Endothelial cell of umbilical vein (primary cell): ENCODE measurements at regions not wholly inside any gene's neighbourhood (a gene's known extent, or its start where the extent isn't known, plus 50 kb on each side); places are given as distances from the start of the nearest gene placed in this dataset.

Experiments used
- BruUV-seq: library from RNA; stranded (reverse); fragments of 400-500 nt; replicated peaks from 2 replicates; lab custom pipeline; 2021; lab: Mats Ljungman, UMichigan
- CTCF ChIA-PET: fragments of 300-600, 350-600 bp; sonication (Branson Sonifier 250); formaldehyde crosslinking; loops from one replicate; lab custom pipeline; 2021; ENCODE audit warnings: antibody characterized with exemption, inconsistent platforms; lab: Charles Lee
- POLR2A ChIA-PET: fragments of 300-600, 350-600 bp; sonication (Branson Sonifier 250); formaldehyde crosslinking; loops from one replicate; lab custom pipeline; 2021; ENCODE audit warnings: antibody characterized with exemption, inconsistent platforms; lab: Charles Lee
- DNase-seq: peaks from one replicate; pipeline ENCODE4 v3.0.0-alpha.2; 2011; ENCODE audit warnings: low read depth, low spot score
- FAIRE-seq: peaks from 2 replicates; lab custom pipeline; 2011; peaks lifted over from hg19 to GRCh38; lab: Jason Lieb, UNC
- H2AFZ ChIP-seq: 2 replicates; pipeline ENCODE4 v1.6.0; 2012; ENCODE audit warnings: low read depth, low read length, control low read depth, inconsistent platforms
- H3K27ac ChIP-seq: 2 replicates; pipeline ENCODE4 v1.5.1; 2011; ENCODE audit warnings: low read depth, mild to moderate bottlenecking, control low read depth, low read length, moderate library complexity; ENCODE audit not compliant: insufficient read depth
- H3K27me3 ChIP-seq, 2 experiments: 2 replicates each; pipeline versions ENCODE4 v1.6.0 to v1.6.1; 2011; ENCODE audit warnings: low read length in 2 of 2, mixed read lengths in 1 of 2; ENCODE audit not compliant: control insufficient read depth in 2 of 2, insufficient read depth in 2 of 2
- H3K36me3 ChIP-seq, 2 experiments: 2 replicates in 1 of 2; 3 replicates in 1 of 2; pipeline ENCODE4 v1.5.1; 2011; ENCODE audit warnings: low read length in 2 of 2, mild to moderate bottlenecking in 1 of 2, moderate library complexity in 1 of 2; ENCODE audit not compliant: control insufficient read depth in 2 of 2, insufficient read depth in 2 of 2; ENCODE audit errors: extremely low read depth in 1 of 2
- H3K4me1 ChIP-seq: 3 replicates; pipeline ENCODE4 v1.5.1; 2011; ENCODE audit warnings: mild to moderate bottlenecking, low read length; ENCODE audit not compliant: control insufficient read depth, insufficient read depth; ENCODE audit errors: extremely low read depth
- H3K4me2 ChIP-seq: 2 replicates; pipeline ENCODE4 v1.6.1; 2011; ENCODE audit warnings: low read length, control low read depth, mixed read lengths; ENCODE audit not compliant: insufficient read depth
- H3K4me3 ChIP-seq, 3 experiments: fragments of 200-600 bp in 1 of 3; sonication (generic), shearing (Covaris generic) in 1 of 3; replicated peaks in 1 of 3; 2 replicates each; pipeline ENCODE4 v1.5.1; 2011 to 2016; ENCODE audit warnings: control low read depth in 3 of 3, low read length in 3 of 3, mild to moderate bottlenecking in 2 of 3, inconsistent platforms in 1 of 3, low read depth in 1 of 3, moderate library complexity in 1 of 3; ENCODE audit not compliant: insufficient read depth in 1 of 3
- H3K79me2 ChIP-seq: 2 replicates; pipeline ENCODE4 v1.6.0; 2012; ENCODE audit warnings: low read length, inconsistent platforms; ENCODE audit not compliant: control insufficient read depth, insufficient read depth
- H3K9ac ChIP-seq: replicated peaks from 2 replicates; pipeline ENCODE3; 2011; ENCODE audit warnings: low read length, control low read depth; ENCODE audit not compliant: insufficient read depth; ENCODE audit errors: extremely low read depth
- H3K9me1 ChIP-seq: replicated peaks from 3 replicates; pipeline ENCODE4 v1.6.0; 2011; ENCODE audit warnings: mild to moderate bottlenecking, low read length; ENCODE audit not compliant: control insufficient read depth, insufficient read depth; ENCODE audit errors: extremely low read depth
- H3K9me3 ChIP-seq: replicated peaks from 2 replicates; pipeline ENCODE4 v1.5.1; 2012; ENCODE audit warnings: low read length, inconsistent platforms; ENCODE audit not compliant: control insufficient read depth, insufficient read depth
- H4K20me1 ChIP-seq: replicated peaks from 2 replicates; pipeline ENCODE3; 2011; ENCODE audit warnings: mild to moderate bottlenecking, low read length; ENCODE audit not compliant: control insufficient read depth, insufficient read depth; ENCODE audit errors: extremely low read depth
- CTCF ChIP-seq, 2 donors: IDR thresholded peaks; 1 replicate in 1 of 2; 2 replicates in 1 of 2; pipeline ENCODE4 v1.5.1; 2011; ENCODE audit warnings: low read length in 2 of 2, mild to moderate bottlenecking in 2 of 2, moderate library complexity in 2 of 2, control low read depth in 1 of 2, inconsistent platforms in 1 of 2, low read depth in 1 of 2; ENCODE audit not compliant: insufficient read depth in 1 of 2; ENCODE audit errors: extremely low read depth in 1 of 2
- EZH2 ChIP-seq: IDR thresholded peaks from 2 replicates; pipeline ENCODE4 v1.6.1; 2012; ENCODE audit warnings: borderline replicate concordance, low read depth, mild to moderate bottlenecking, moderate library complexity, low read length, inconsistent platforms; ENCODE audit not compliant: severe bottlenecking
- FOS ChIP-seq: IDR thresholded peaks from 2 replicates; pipeline ENCODE4 v1.6.1; 2011; ENCODE audit warnings: mild to moderate bottlenecking, low read length, moderate library complexity, borderline replicate concordance; ENCODE audit not compliant: insufficient read depth
- GATA2 ChIP-seq: IDR thresholded peaks from 2 replicates; pipeline ENCODE4 v1.7.0; 2011; ENCODE audit warnings: low read depth, mild to moderate bottlenecking, moderate library complexity, mixed read lengths, low read length; ENCODE audit not compliant: insufficient read length, insufficient read depth
- JUN ChIP-seq: IDR thresholded peaks from 2 replicates; pipeline ENCODE4 v1.6.1; 2011; ENCODE audit warnings: borderline replicate concordance, low read depth; ENCODE audit not compliant: insufficient read length, insufficient read depth
- MAX ChIP-seq: IDR thresholded peaks from 2 replicates; pipeline ENCODE4 v1.6.1; 2011; ENCODE audit not compliant: insufficient read depth, insufficient read length
- MYC ChIP-seq: IDR thresholded peaks from one replicate; pipeline ENCODE4 v1.6.1; 2011; ENCODE audit warnings: mild to moderate bottlenecking, low read depth, low read length
- POLR2A ChIP-seq: IDR thresholded peaks from 2 replicates; pipeline ENCODE4 v1.6.1; 2012; ENCODE audit warnings: low read depth, mild to moderate bottlenecking, control low read depth, low read length
- POLR2AphosphoS5 ChIP-seq: IDR thresholded peaks from 2 replicates; pipeline ENCODE4 v1.6.1; 2012; ENCODE audit warnings: low read depth, mild to moderate bottlenecking, control low read depth, low read length, moderate library complexity; ENCODE audit not compliant: insufficient read depth
- dilution Hi-C: fragments of 300-500 bp; cut with MboI; formaldehyde crosslinking; loops from one replicate; pipeline ENCODE4 v1.15.0; 2019; ENCODE audit warnings: low sequenced_read_pairs; ENCODE audit not compliant: extremely low pct_ligation_motif_present
- intact Hi-C: fragments of 100-400 bp; cut with micrococcal nuclease; formaldehyde crosslinking; loops from one replicate; pipeline ENCODE4 v1.10.0; 2022

DNA sequence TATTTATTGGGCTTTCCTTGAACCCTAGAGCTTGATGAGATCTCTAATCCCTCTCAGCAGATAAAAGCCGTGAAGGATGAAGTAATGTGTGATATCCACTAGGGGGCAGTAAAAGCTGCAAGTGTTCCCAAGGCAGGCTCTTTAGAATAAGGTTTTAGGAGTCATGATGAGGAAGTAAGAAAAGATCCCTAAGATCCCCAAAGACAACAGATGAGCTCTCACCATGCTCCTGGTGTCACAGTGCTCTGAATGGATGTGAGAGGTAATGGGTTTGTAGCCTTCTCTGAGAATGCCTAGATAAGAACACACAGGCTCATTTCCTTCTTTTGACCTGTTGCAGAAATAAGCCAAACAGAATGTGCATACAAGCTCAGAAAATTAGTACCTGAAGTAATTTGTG is 70.4 kb upstream of the ITPRID1 start:
- FAIRE-seq: peak; percentile 76
- no peaks in the 10 kb centered on the region for H3K9me1 ChIP-seq
- no peaks in the 10 kb centered on the region for H3K9me3 ChIP-seq
- peaks cover 0 to 4% of the 10 kb centered on the region in 2 experiments for H3K27me3 ChIP-seq
- ChIA-PET POLR2A (no interaction called here), CTCF (interaction anchor here (0.5 to 2.0 kb wide), 51 partner anchors 10 to 904 kb away, joined by 3 to 25 read pairs (median 4); partner anchors contain the start of genes ITPRID1 and PPP1R17)
- dilution Hi-C loops (no loop called here), intact Hi-C loops (loop anchor here (1.0 to 2.0 kb wide), 5 partner anchors 45 to 761 kb away; no protein-coding TSS in a partner anchor)
- no peak overlapping the region for H3K4me3 ChIP-seq
- H4K20me1 ChIP-seq: no peaks in the 10 kb centered on the region
- no peak overlapping the region for H3K9ac ChIP-seq
- no TSS peak for BruUV-seq
- no peak overlapping the region for H3K27ac ChIP-seq
- DNase-seq: peak; percentile 48
- H3K4me1 ChIP-seq: no peaks in the 10 kb centered on the region
- H3K36me3 ChIP-seq: no peaks in the 10 kb centered on the region
- H3K4me2 ChIP-seq: no peak overlapping the region
- TF ChIP-seq MYC (no peak), CTCF (IDR thresholded peaks at IDR 0.05; ENCODE audit: extremely low read depth in 1 of 2, insufficient read depth in 1 of 2, low read depth in 1 of 2, low read length in 2 of 2) (peak; percentile 63 to 67), EZH2 (no peak), MAX (no peak)
- H2AFZ ChIP-seq: no peak overlapping the region
- H3K79me2 ChIP-seq: no peaks in the 10 kb centered on the region

- no peak overlapping the region for H3K27ac ChIP-seq
- no peaks in the 10 kb centered on the region for H3K4me1 ChIP-seq
- H3K9ac ChIP-seq: no peak overlapping the region
- no peak for DNase-seq
- dilution Hi-C loops: no loop called here
- TF ChIP-seq CTCF (IDR thresholded peaks at IDR 0.05; ENCODE audit: extremely low read depth in 1 of 2, insufficient read depth in 1 of 2, low read depth in 1 of 2, low read length in 2 of 2) (no peak), POLR2A (no peak), POLR2AphosphoS5 (no peak), EZH2 (no peak), MAX (no peak), FOS (no peak), JUN (no peak), MYC (no peak), GATA2 (no peak)
- H3K79me2 ChIP-seq: no peaks in the 10 kb centered on the region
- FAIRE-seq: no peak
- no peaks in the 10 kb centered on the region for H3K9me3 ChIP-seq
- no peaks in the 10 kb centered on the region for H4K20me1 ChIP-seq
- ChIA-PET POLR2A (no interaction called here), CTCF (interaction anchor here (0.8 to 2.0 kb wide), 23 partner anchors 11 to 903 kb away, joined by 3 to 25 read pairs (median 6); partner anchors contain the start of gene ITPRID1)
- H3K4me3 ChIP-seq: no peak overlapping the region
- H3K36me3 ChIP-seq: no peaks in the 10 kb centered on the region
- no TSS peak for BruUV-seq
- peaks cover 0 to 4% of the 10 kb centered on the region in 2 experiments for H3K27me3 ChIP-seq
- intact Hi-C loops: no loop called here
- no peak overlapping the region for H3K4me2 ChIP-seq
- no peak overlapping the region for H2AFZ ChIP-seq
- H3K9me1 ChIP-seq: no peaks in the 10 kb centered on the region
Measured at GRCh38 chr7:31444196-31444595, 69.7 kb upstream of the ITPRID1 start.
